DOHH2 (cell line): ENCODE measurements at regions not wholly inside any gene's neighbourhood (a gene's known extent, or its start where the extent isn't known, plus 50 kb on each side); places are given as distances from the start of the nearest gene placed in this dataset.

Source experiments
- H3F3A ChIP-seq: fragments of 200-600 bp; sonication (generic), shearing (Covaris generic); 2 replicates; pipeline ENCODE4 v1.6.0; 2016; ENCODE audit warnings: antibody characterized with exemption, mild to moderate bottlenecking; ENCODE audit not compliant: control insufficient read depth, insufficient read depth
- H3K27ac ChIP-seq: fragments of 200-600 bp; sonication (generic); 2 replicates; pipeline ENCODE4 v1.5.1; 2014; ENCODE audit warnings: low read depth, mild to moderate bottlenecking, low read length, moderate library complexity
- H3K27me3 ChIP-seq: fragments of 200-600 bp; sonication (generic); 2 replicates; pipeline ENCODE4 v1.6.1; 2014; ENCODE audit warnings: mild to moderate bottlenecking, low read length, mixed read lengths; ENCODE audit not compliant: control insufficient read depth
- H3K36me3 ChIP-seq: fragments of 200-600 bp; sonication (generic); 2 replicates; pipeline ENCODE4 v1.6.1; 2014; ENCODE audit warnings: mild to moderate bottlenecking, low read length, moderate library complexity, mixed read lengths; ENCODE audit not compliant: control insufficient read depth
- H3K4me1 ChIP-seq: fragments of 200-600 bp; sonication (generic); 2 replicates; pipeline ENCODE4 v1.6.1; 2014; ENCODE audit warnings: mild to moderate bottlenecking, low read length, mixed read lengths; ENCODE audit not compliant: control insufficient read depth
- H3K4me2 ChIP-seq: fragments of 200-600 bp; sonication (generic); 2 replicates; pipeline ENCODE4 v1.6.0; 2014; ENCODE audit warnings: mild to moderate bottlenecking, low read length, moderate library complexity
- H3K4me3 ChIP-seq: fragments of 200-600 bp; sonication (generic); 2 replicates; pipeline ENCODE4 v1.5.1; 2014; ENCODE audit warnings: mild to moderate bottlenecking, low read length, mixed read lengths
- H3K79me2 ChIP-seq: fragments of 200-600 bp; sonication (generic); 2 replicates; pipeline ENCODE4 v1.6.1; 2014; ENCODE audit warnings: mild to moderate bottlenecking, low read length, mixed read lengths; ENCODE audit not compliant: control insufficient read depth
- H3K9me2 ChIP-seq: fragments of 200-600 bp; sonication (generic); replicated peaks from 2 replicates; pipeline ENCODE4 v1.6.1; 2014; ENCODE audit warnings: mild to moderate bottlenecking, low read length, mixed read lengths; ENCODE audit not compliant: control insufficient read depth
- H3K9me3 ChIP-seq: fragments of 200-600 bp; sonication (generic); 2 replicates; pipeline ENCODE4 v1.6.1; 2014; ENCODE audit warnings: antibody characterized with exemption, low read length, mixed read lengths; ENCODE audit not compliant: control insufficient read depth, insufficient read depth
- H4K20me1 ChIP-seq: fragments of 200-600 bp; sonication (generic); 2 replicates; pipeline ENCODE4 v1.6.0; 2014; ENCODE audit warnings: low read depth, mild to moderate bottlenecking, antibody characterized with exemption, low read length, moderate library complexity; ENCODE audit not compliant: control insufficient read depth, insufficient read depth
- CTCF ChIP-seq: fragments of 200-600 bp; sonication (generic); IDR thresholded peaks from one replicate; pipeline ENCODE4 v1.5.1; 2014; ENCODE audit warnings: antibody characterized with exemption, mild to moderate bottlenecking, low read depth, low read length; ENCODE audit not compliant: poor library complexity, severe bottlenecking
- EZH2phosphoT487 ChIP-seq: fragments of 200-600 bp; sonication (generic); IDR thresholded peaks from 2 replicates; pipeline ENCODE4 v1.6.1; 2017; ENCODE audit warnings: borderline replicate concordance, mild to moderate bottlenecking, antibody characterized with exemption, low read length, moderate library complexity, mixed read lengths

GRCh38 chr22:27413702-27414101, 387.9 kb downstream of the MN1 start:
- H3K36me3 ChIP-seq = no peaks in the 10 kb centered on the region
- no peaks in the 10 kb centered on the region for H3K9me2 ChIP-seq
- no peaks in the 10 kb centered on the region for H4K20me1 ChIP-seq
- H3F3A ChIP-seq = no peaks in the 10 kb centered on the region
- no peak for TF ChIP-seq EZH2phosphoT487
- TF ChIP-seq CTCF = no peak
- H3K4me2 ChIP-seq = no peak overlapping the region
- no peaks in the 10 kb centered on the region for H3K79me2 ChIP-seq
- H3K27ac ChIP-seq = no peak overlapping the region
- H3K27me3 ChIP-seq = no peaks in the 10 kb centered on the region
- H3K4me1 ChIP-seq = no peaks in the 10 kb centered on the region
- no peak overlapping the region for H3K4me3 ChIP-seq
- no peaks in the 10 kb centered on the region for H3K9me3 ChIP-seq

- H3K27me3 ChIP-seq = no peaks in the 10 kb centered on the region
- no peaks in the 10 kb centered on the region for H3K79me2 ChIP-seq
- H3K4me1 ChIP-seq = no peaks in the 10 kb centered on the region
- H3K36me3 ChIP-seq = no peaks in the 10 kb centered on the region
- no peak overlapping the region for H3K4me2 ChIP-seq
- H3F3A ChIP-seq = no peaks in the 10 kb centered on the region
- no peak for TF ChIP-seq CTCF
- TF ChIP-seq EZH2phosphoT487 = no peak
- no peaks in the 10 kb centered on the region for H3K9me2 ChIP-seq
- no peak overlapping the region for H3K27ac ChIP-seq
- no peak overlapping the region for H3K4me3 ChIP-seq
- H4K20me1 ChIP-seq = no peaks in the 10 kb centered on the region
- H3K9me3 ChIP-seq = no peaks in the 10 kb centered on the region
Observed at GRCh38 chr22:27416511-27417420, 384.8 kb downstream of the MN1 start.

- Histone ChIP-seq H3K4me2 (no peak overlapping the region), H3K27me3 (no peaks in the 10 kb centered on the region)
- TF ChIP-seq EZH2phosphoT487 (no peak), CTCF (no peak)
Observed at GRCh38 chr22:27417421-27417814, 384.1 kb downstream of the MN1 start.

More at GRCh38 chr22:27417421-27417814, 384.1 kb downstream of the MN1 start:
- Histone ChIP-seq H3K27ac (no peak overlapping the region), H4K20me1 (no peaks in the 10 kb centered on the region), H3K4me1 (no peaks in the 10 kb centered on the region), H3F3A (no peaks in the 10 kb centered on the region), H3K36me3 (no peaks in the 10 kb centered on the region), H3K79me2 (no peaks in the 10 kb centered on the region), H3K9me2 (no peaks in the 10 kb centered on the region), H3K9me3 (no peaks in the 10 kb centered on the region), H3K4me3 (no peak overlapping the region)
